Stimulated activated CD4-positive, alpha-beta T cell treated with anti-CD3 and anti-CD28 coated beads, Interleukin-4, amount 100 ng/mL, for 24 hours (primary cell): ENCODE measurements at regions not wholly inside any gene's neighbourhood (a gene's known extent, or its start where the extent isn't known, plus 50 kb on each side); places are given as distances from the start of the nearest gene placed in this dataset.
"Not testable (repeated sequence)": the region's sequence is repeated elsewhere in the genome, so short reads cannot be mapped to it uniquely, and the experiment has no call there.

Source experiments
- DNase-seq: peaks from one replicate; pipeline ENCODE4 v3.0.0-alpha.2; 2020

- DNase-seq = not testable (repeated sequence)
Measured at GRCh38 chr21:13303763-13304162, 305.8 kb upstream of the POTED start.

GRCh38 chr21:13304901-13305300, 304.7 kb upstream of the POTED start:
- not testable (repeated sequence) for DNase-seq

- DNase-seq = not testable (repeated sequence)
Measured at GRCh38 chr21:13310120-13310519, 299.5 kb upstream of the POTED start.

- not testable (repeated sequence) for DNase-seq
Measured at GRCh38 chr21:13310570-13311524, 298.7 kb upstream of the POTED start.

- DNase-seq = not testable (repeated sequence)
Measured at GRCh38 chr21:13318718-13319117, 290.9 kb upstream of the POTED start.

GRCh38 chr21:13321919-13322318, 287.7 kb upstream of the POTED start:
- DNase-seq = not testable (repeated sequence)

- DNase-seq = not testable (repeated sequence)
Measured at GRCh38 chr21:13340670-13341234, 268.8 kb upstream of the POTED start.

GRCh38 chr21:13351521-13351920, 258.1 kb upstream of the POTED start:
- not testable (repeated sequence) for DNase-seq

- not testable (repeated sequence) for DNase-seq
Measured at GRCh38 chr21:13360175-13360574, 249.4 kb upstream of the POTED start.

- DNase-seq = no peak
Measured at GRCh38 chr21:13368200-13368599, 241.4 kb upstream of the POTED start.

GRCh38 chr21:13372721-13373120, 236.9 kb upstream of the POTED start:
- DNase-seq = not testable (repeated sequence)

GRCh38 chr21:13378943-13379342, 230.6 kb upstream of the POTED start:
- DNase-seq = not testable (repeated sequence)

GRCh38 chr21:13379566-13379965, 230.0 kb upstream of the POTED start:
- DNase-seq = not testable (repeated sequence)

- not testable (repeated sequence) for DNase-seq
Measured at GRCh38 chr21:13380561-13380960, 229.0 kb upstream of the POTED start.

- not testable (repeated sequence) for DNase-seq
Measured at GRCh38 chr21:13384143-13384542, 225.4 kb upstream of the POTED start.

GRCh38 chr21:13409184-13409583, 200.4 kb upstream of the POTED start:
- DNase-seq = not testable (repeated sequence)

GRCh38 chr21:13435863-13436262, 173.7 kb upstream of the POTED start:
- DNase-seq = not testable (repeated sequence)

- not testable (repeated sequence) for DNase-seq
Measured at GRCh38 chr21:13447767-13448166, 161.8 kb upstream of the POTED start.

- DNase-seq = peak; percentile 4
Measured at GRCh38 chr21:13463562-13463961, 146.0 kb upstream of the POTED start.
